ENCODE measurements at regions not wholly inside any gene's neighbourhood (a gene's known extent, or its start where the extent isn't known, plus 50 kb on each side); places are given as distances from the start of the nearest gene placed in this dataset.
A peak's percentile ranks its signal among the peaks of the same experiment; 100 is the strongest.

- Histone ChIP-seq H3K9me3 (no peaks in the 10 kb centered on the region), H3K4me3 (no peak overlapping the region), H3K36me3 (no peaks in the 10 kb centered on the region), H3K4me1 (no peaks in the 10 kb centered on the region), H3K27ac (no peak overlapping the region), H3K27me3 (peaks cover 0 to 3% of the 10 kb centered on the region in 2 donors)
- DNase-seq = no peak
- no peak for TF ChIP-seq CTCF (IDR thresholded peaks at IDR 0.05)
- no peak for TF ChIP-seq POLR2A (IDR thresholded peaks at IDR 0.05)
Observed at GRCh38 chr20:21575981-21576740, 62.3 kb upstream of the NKX2-2 start.

DNA sequence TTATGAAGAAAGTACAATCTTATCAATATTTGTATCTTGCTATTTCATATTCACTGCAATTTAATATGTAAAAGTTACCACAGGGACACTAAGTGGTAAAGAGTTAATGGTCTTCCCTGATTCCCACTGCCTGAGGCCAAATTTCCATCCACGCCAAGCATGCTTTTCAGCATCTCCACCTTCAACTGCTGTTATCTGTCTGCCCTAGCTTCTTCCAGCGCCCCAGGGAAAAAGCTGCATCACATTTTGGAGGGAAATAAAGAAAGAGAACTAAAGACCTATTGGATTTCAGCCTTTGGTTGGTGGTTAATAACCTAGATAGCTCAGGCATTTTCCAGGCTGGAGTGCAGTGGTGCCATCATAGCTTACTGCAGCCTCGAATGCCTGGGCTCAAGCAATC is 61.3 kb upstream of the NKX2-2 start:
- Histone ChIP-seq H3K4me3 (no peak overlapping the region), H3K4me1 (no peaks in the 10 kb centered on the region), H3K27me3 (peaks cover 0 to 3% of the 10 kb centered on the region in 2 donors), H3K27ac (no peak overlapping the region), H3K36me3 (no peaks in the 10 kb centered on the region), H3K9me3 (no peaks in the 10 kb centered on the region)
- TF ChIP-seq CTCF (IDR thresholded peaks at IDR 0.05) (no peak), POLR2A (IDR thresholded peaks at IDR 0.05) (no peak)
- no peak for DNase-seq

DNA sequence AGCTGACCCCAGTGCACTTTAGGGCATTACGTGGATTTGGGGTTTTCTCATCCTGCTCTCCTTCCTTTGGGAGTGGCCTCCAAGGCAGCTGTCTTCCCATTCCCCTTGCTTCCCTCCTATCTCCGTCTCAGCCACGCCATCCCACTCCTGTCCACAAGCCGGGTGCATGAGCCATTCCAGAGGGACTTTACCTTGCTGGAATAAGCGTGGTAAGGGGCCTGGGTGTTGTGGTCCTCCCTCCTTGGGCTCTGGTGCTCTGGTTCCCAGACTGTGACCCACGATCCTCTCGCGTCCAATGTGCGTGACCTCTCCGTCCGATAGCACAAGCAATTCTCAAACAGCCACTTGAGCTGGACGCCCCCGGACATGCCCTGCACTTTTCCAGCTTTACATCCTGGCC is 60.6 kb upstream of the NKX2-2 start:
- Histone ChIP-seq H3K4me1 (no peaks in the 10 kb centered on the region), H3K27ac (no peak overlapping the region), H3K36me3 (no peaks in the 10 kb centered on the region), H3K4me3 (no peak overlapping the region), H3K27me3 (peaks cover 0 to 3% of the 10 kb centered on the region in 2 donors), H3K9me3 (no peaks in the 10 kb centered on the region)
- no peak for DNase-seq
- no peak for TF ChIP-seq CTCF (IDR thresholded peaks at IDR 0.05)
- TF ChIP-seq POLR2A (IDR thresholded peaks at IDR 0.05) = no peak

GRCh38 chr20:21573259-21573658 is 59.4 kb upstream of the NKX2-2 start:
- no peak for TF ChIP-seq CTCF (IDR thresholded peaks at IDR 0.05)
- H3K36me3 ChIP-seq = no peaks in the 10 kb centered on the region
- no peaks in the 10 kb centered on the region for H3K4me1 ChIP-seq
- peaks cover 0 to 3% of the 10 kb centered on the region in 2 donors for H3K27me3 ChIP-seq
- H3K4me3 ChIP-seq = no peak overlapping the region
- no peaks in the 10 kb centered on the region for H3K9me3 ChIP-seq
- H3K27ac ChIP-seq = no peak overlapping the region
- DNase-seq = no peak

- no peaks in the 10 kb centered on the region for H3K9me3 ChIP-seq
- peaks cover 0 to 3% of the 10 kb centered on the region in 2 donors for H3K27me3 ChIP-seq
- H3K36me3 ChIP-seq = no peaks in the 10 kb centered on the region
- H3K4me3 ChIP-seq = no peak overlapping the region
- H3K27ac ChIP-seq = no peak overlapping the region
- peak in 1 of 3 donors; percentile 50 for DNase-seq
- H3K4me1 ChIP-seq = no peaks in the 10 kb centered on the region
- TF ChIP-seq POLR2A (IDR thresholded peaks at IDR 0.05) = no peak
- peak; percentile 55 to 83 (median 68) for TF ChIP-seq CTCF (IDR thresholded peaks at IDR 0.05)
Observed at GRCh38 chr20:21571841-21572690, 58.2 kb upstream of the NKX2-2 start.

Data from Peyer's patch (tissue), 4 donors.